ENCODE measurements at regions not wholly inside any gene's neighbourhood (a gene's known extent, or its start where the extent isn't known, plus 50 kb on each side); places are given as distances from the start of the nearest gene placed in this dataset.

GRCh38 chr10:35722636-35723035 lies 80.5 kb upstream of the FZD8 start:
- no peak for TF ChIP-seq EGR1 (IDR thresholded peaks at IDR 0.05)
- no peak for TF ChIP-seq FOXM1 (IDR thresholded peaks at IDR 0.05; ENCODE audit: borderline replicate concordance, low read depth)

- TF ChIP-seq CEBPB (IDR thresholded peaks at IDR 0.05) (no peak), TEAD4 (IDR thresholded peaks at IDR 0.05) (no peak), REST (IDR thresholded peaks at IDR 0.05; ENCODE audit: low read depth) (no peak), CREB1 (IDR thresholded peaks at IDR 0.05; ENCODE audit: low read depth) (no peak), USF1 (IDR thresholded peaks at IDR 0.05) (no peak), MAX (IDR thresholded peaks at IDR 0.05) (no peak)
Measured at GRCh38 chr10:35722226-35722625, 80.1 kb upstream of the FZD8 start.

- TF ChIP-seq EGR1 (IDR thresholded peaks at IDR 0.05): no peak
- TF ChIP-seq YY1 (IDR thresholded peaks at IDR 0.05; ENCODE audit: low read depth): no peak
- no peak for TF ChIP-seq REST (IDR thresholded peaks at IDR 0.05; ENCODE audit: low read depth)
Measured at GRCh38 chr10:35720366-35720765, 78.3 kb upstream of the FZD8 start.

GRCh38 chr10:35716776-35717175 lies 74.7 kb upstream of the FZD8 start:
- no peak for TF ChIP-seq RAD21 (IDR thresholded peaks at IDR 0.05; ENCODE audit: low read depth)
- TF ChIP-seq EGR1 (IDR thresholded peaks at IDR 0.05): no peak
- no peak for TF ChIP-seq USF1 (IDR thresholded peaks at IDR 0.05)
- no peak for TF ChIP-seq TAF1 (IDR thresholded peaks at IDR 0.05; ENCODE audit: low read depth)
- no peak for TF ChIP-seq ZBTB7A (IDR thresholded peaks at IDR 0.05; ENCODE audit: low read depth)
- TF ChIP-seq TCF12 (IDR thresholded peaks at IDR 0.05; ENCODE audit: low read depth): no peak

- TF ChIP-seq USF1 (IDR thresholded peaks at IDR 0.05): no peak
- no peak for TF ChIP-seq ZBTB7A (IDR thresholded peaks at IDR 0.05; ENCODE audit: low read depth)
- TF ChIP-seq EP300 (IDR thresholded peaks at IDR 0.05; ENCODE audit: borderline replicate concordance): no peak
- TF ChIP-seq TCF12 (IDR thresholded peaks at IDR 0.05; ENCODE audit: low read depth): no peak
- no peak for TF ChIP-seq TAF1 (IDR thresholded peaks at IDR 0.05; ENCODE audit: low read depth)
- TF ChIP-seq FOXM1 (IDR thresholded peaks at IDR 0.05; ENCODE audit: borderline replicate concordance, low read depth): no peak
- TF ChIP-seq CREB1 (IDR thresholded peaks at IDR 0.05; ENCODE audit: low read depth): no peak
- TF ChIP-seq MAX (IDR thresholded peaks at IDR 0.05): no peak
- no peak for TF ChIP-seq CEBPB (IDR thresholded peaks at IDR 0.05)
- no peak for TF ChIP-seq TEAD4 (IDR thresholded peaks at IDR 0.05)
- TF ChIP-seq RAD21 (IDR thresholded peaks at IDR 0.05; ENCODE audit: low read depth): no peak
- no peak for TF ChIP-seq EGR1 (IDR thresholded peaks at IDR 0.05)
- no peak for TF ChIP-seq NFIC (IDR thresholded peaks at IDR 0.05)
- TF ChIP-seq REST (IDR thresholded peaks at IDR 0.05; ENCODE audit: low read depth): no peak
- TF ChIP-seq YY1 (IDR thresholded peaks at IDR 0.05; ENCODE audit: low read depth): no peak
Measured at GRCh38 chr10:35712486-35712885, 70.4 kb upstream of the FZD8 start.
